Fibroblast of the aortic adventitia (primary cell): ENCODE measurements at regions not wholly inside any gene's neighbourhood (a gene's known extent, or its start where the extent isn't known, plus 50 kb on each side); places are given as distances from the start of the nearest gene placed in this dataset.

Experiments
- DNase-seq: peaks from one replicate; pipeline ENCODE4 v3.0.0-alpha.2; 2010; ENCODE audit warnings: low read depth
- H3K4me3 ChIP-seq: 2 replicates; pipeline ENCODE4 v1.5.1; 2011; ENCODE audit warnings: low read depth, mild to moderate bottlenecking, control low read depth, low read length, moderate library complexity
- CTCF ChIP-seq: IDR thresholded peaks from 2 replicates; pipeline ENCODE4 v1.5.1; 2011; ENCODE audit warnings: mild to moderate bottlenecking, low read length, control low read depth, inconsistent platforms; ENCODE audit not compliant: insufficient read depth

GRCh38 chr3:82424031-82424339, 662.5 kb upstream of the GBE1 start:
- no peak for TF ChIP-seq CTCF

GRCh38 chr3:82423268-82424030, 662.0 kb upstream of the GBE1 start:
- no peak for TF ChIP-seq CTCF
- DNase-seq: no peak

More at GRCh38 chr3:82424031-82424339, 662.5 kb upstream of the GBE1 start:
- DNase-seq: no peak
- H3K4me3 ChIP-seq: no peak overlapping the region

GRCh38 chr3:82416830-82417229, 655.4 kb upstream of the GBE1 start:
- no peak for TF ChIP-seq CTCF
- no peak for DNase-seq
- no peak overlapping the region for H3K4me3 ChIP-seq

More at GRCh38 chr3:82423268-82424030, 662.0 kb upstream of the GBE1 start:
- H3K4me3 ChIP-seq: no peak overlapping the region

GRCh38 chr3:82416349-82416748, 654.9 kb upstream of the GBE1 start:
- TF ChIP-seq CTCF: no peak
- no peak overlapping the region for H3K4me3 ChIP-seq
- DNase-seq: no peak

- DNase-seq: no peak
- no peak overlapping the region for H3K4me3 ChIP-seq
- TF ChIP-seq CTCF: no peak
Observed at GRCh38 chr3:82413171-82413570, 651.7 kb upstream of the GBE1 start.

GRCh38 chr3:82410366-82410765, 648.9 kb upstream of the GBE1 start:
- no peak for DNase-seq
- no peak for TF ChIP-seq CTCF
- no peak overlapping the region for H3K4me3 ChIP-seq

- TF ChIP-seq CTCF: no peak
Observed at GRCh38 chr3:82409842-82410241, 648.4 kb upstream of the GBE1 start.

More at GRCh38 chr3:82409842-82410241, 648.4 kb upstream of the GBE1 start:
- no peak for DNase-seq
- H3K4me3 ChIP-seq: no peak overlapping the region
